ENCODE measurements at regions not wholly inside any gene's neighbourhood (a gene's known extent, or its start where the extent isn't known, plus 50 kb on each side); places are given as distances from the start of the nearest gene placed in this dataset.
"Not testable (repeated sequence)": the region's sequence is repeated elsewhere in the genome, so short reads cannot be mapped to it uniquely, and the experiment has no call there.

- POLR2A ChIA-PET, CTCF ChIA-PET: not testable (repeated sequence)
Observed at GRCh38 chr1:234791615-234792014, 181.6 kb upstream of the IRF2BP2 start.

- CTCF ChIA-PET, POLR2A ChIA-PET: not testable (repeated sequence)
Observed at GRCh38 chr1:234790333-234790732, 180.4 kb upstream of the IRF2BP2 start.

- CTCF ChIA-PET, POLR2A ChIA-PET: not testable (repeated sequence)
Observed at GRCh38 chr1:234787011-234787584, 177.1 kb upstream of the IRF2BP2 start.

DNA sequence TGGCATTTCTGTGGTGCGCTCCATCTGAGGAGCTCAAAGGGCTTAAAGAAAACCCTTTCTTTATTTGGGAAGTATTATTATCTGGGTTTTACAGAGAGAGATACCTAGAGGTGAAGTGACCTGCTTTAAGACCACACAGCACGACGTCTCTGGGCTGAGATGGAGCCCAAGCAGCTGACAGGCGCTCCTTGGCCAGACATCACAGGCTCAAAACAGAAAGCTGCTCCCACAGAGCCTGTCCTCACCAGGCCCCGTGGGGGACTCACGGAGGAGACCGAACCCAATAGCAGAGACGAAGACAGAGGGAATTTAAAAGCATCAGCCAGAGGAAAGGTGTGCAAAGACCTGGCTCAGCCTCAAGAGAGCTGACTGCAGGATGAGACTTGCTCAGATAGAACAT, 175.9 kb upstream of the IRF2BP2 start:
- POLR2A ChIA-PET, CTCF ChIA-PET: not testable (repeated sequence)

GRCh38 chr1:234785471-234785919, 175.5 kb upstream of the IRF2BP2 start:
- CTCF ChIA-PET, POLR2A ChIA-PET: not testable (repeated sequence)

DNA sequence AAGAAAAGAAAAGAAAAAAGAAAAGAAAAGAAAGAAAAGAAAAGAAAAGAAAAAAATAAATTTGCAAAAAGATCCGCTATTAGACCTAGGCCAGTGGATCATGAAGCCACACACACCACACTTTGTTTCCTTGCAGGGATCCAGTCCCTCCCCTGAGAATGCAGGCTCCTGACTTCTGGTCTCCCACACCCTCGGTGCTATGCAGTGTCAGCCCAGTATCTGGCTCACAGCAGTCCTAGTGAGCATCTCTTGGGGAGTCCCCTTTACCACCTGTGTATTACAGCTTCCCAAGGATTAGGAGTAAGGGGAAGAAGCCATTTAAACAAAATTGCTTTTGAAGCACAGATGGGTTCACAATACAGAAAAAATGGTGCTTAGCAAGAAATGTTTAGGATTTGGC, 174.1 kb upstream of the IRF2BP2 start:
- CTCF ChIA-PET, POLR2A ChIA-PET: not testable (repeated sequence)

- ChIA-PET CTCF (no interaction called here), POLR2A (no interaction called here)
Observed at GRCh38 chr1:234782791-234783190, 172.8 kb upstream of the IRF2BP2 start.

GRCh38 chr1:234782105-234782751, 172.2 kb upstream of the IRF2BP2 start:
- CTCF ChIA-PET, result interaction anchor here (1.1 kb wide), 1 partner anchor 146 kb away, joined by 3 read pairs; no protein-coding TSS in a partner anchor
- POLR2A ChIA-PET, result no interaction called here

GRCh38 chr1:234781241-234782065, 171.5 kb upstream of the IRF2BP2 start:
- CTCF ChIA-PET, result interaction anchor here (1.1 kb wide), 1 partner anchor 145 kb away, joined by 3 read pairs; no protein-coding TSS in a partner anchor
- POLR2A ChIA-PET, result no interaction called here

DNA sequence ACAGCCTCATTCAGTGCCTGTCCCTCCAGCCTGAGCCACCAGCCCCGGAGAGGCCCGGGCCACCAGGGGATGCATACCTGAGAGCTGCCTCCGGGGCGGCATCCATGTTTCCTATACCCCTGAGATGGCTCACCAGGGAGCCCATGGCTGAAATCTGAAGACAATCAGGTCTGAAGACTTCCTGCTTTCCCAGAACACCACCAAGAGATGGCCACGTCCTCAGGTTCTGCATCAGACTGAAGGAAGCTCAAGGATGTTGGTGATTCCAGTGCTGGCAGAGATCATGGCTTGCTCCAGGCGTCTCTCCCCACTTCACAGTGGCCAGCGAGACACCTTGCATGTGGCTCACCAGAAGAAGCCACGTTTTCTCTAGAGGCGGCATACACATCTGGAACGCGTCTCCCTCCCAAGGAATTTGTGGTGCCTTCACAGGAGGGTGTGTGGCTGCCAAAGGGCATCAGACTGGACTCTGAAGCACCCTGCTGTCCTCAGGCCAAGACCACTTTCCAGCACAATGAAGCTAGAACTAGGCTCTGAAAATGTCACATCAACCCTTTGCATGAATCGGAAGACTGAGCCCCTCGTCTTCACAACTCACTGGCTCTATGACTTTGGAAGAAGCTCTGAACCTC, 170.7 kb upstream of the IRF2BP2 start:
- POLR2A ChIA-PET, result no interaction called here
- CTCF ChIA-PET, result no interaction called here

- POLR2A ChIA-PET, result no interaction called here
- CTCF ChIA-PET, result no interaction called here
Observed at GRCh38 chr1:234780112-234780511, 170.1 kb upstream of the IRF2BP2 start.

DNA sequence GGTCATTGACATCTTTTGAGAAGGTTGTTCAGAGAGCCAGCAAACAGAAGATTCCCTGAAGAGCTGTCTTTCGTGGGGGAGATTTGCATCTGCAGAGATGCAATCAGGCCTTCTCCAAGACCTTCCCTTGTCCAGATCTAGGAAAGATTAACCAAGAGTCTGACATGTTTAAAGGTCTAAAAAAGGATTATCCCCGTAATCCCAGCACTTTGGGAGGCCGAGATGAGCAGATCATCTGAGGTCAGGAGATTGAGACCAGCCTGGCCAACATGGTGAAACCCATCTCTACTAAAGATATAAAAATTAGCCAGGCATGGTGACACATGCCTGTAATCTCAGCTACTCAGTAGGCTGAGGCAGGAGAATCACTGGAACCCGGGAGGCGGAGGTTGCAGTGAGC, 169.6 kb upstream of the IRF2BP2 start:
- CTCF ChIA-PET, POLR2A ChIA-PET: not testable (repeated sequence)

DNA sequence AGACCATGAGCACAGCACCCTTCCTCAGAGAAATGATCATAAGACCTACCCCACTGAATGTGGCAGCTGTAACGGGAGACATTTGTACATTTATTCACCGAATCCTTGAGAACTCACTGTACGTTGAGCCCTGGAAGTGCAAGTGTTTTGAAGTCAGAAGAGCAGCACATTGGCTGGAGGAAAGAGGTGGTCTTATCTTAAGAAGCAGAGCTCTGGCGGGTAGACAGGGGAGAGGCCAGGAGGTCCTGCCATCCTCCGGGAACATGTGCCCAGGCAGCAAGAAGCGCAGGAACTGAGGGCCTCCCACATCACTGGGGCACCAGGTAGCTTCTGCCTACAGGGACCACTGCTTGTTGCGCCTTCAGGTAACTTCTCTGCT, 169.2 kb upstream of the IRF2BP2 start:
- CTCF ChIA-PET, result no interaction called here
- POLR2A ChIA-PET, result interaction anchor here (0.6 kb wide), 1 partner anchor 167 kb away, joined by 3 read pairs; no protein-coding TSS in a partner anchor

DNA sequence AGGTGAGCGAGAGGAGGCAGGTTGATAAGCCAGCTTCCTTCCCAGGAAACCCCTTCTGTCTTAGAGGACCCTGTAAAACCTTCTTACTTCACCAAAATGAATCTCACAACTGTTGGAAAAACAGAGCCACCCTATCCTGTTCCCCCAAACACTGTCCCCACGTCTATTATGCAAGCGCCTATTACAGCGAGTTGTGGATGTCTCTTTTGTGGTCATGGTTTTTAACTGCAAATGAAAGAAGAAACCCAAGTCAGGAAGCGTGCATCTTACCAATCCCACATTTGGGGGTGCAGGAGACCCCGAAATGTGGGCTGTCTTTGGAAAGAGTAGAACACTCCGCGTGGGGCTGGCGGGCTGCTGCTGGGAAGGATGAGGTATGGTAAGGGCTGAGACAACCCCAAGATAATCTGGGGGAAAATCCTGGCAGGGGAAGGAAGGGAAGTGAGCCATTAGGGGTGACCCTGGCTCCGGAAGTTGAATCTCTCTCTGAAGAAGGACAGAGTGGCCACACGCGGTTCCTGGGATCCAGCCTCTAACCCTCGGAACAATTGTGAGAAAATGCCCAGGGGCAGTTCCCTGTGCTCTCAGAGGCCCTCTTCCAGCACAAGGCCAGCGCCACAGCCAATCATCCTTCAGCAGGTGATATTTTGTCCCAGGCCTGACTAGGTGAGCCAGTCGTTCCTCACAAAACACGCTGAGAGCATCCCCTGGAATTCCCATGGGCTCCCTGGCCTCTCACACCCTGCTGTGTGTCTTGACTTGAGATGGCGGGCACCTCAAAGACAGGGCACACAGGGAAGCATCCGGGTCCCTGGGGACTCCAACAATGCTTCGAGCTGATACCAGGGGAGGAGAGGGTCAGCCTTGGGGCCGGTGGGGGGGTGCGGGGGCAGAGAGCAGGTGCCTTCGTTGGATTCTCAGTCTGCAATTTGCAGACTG, 168.5 kb upstream of the IRF2BP2 start:
- ChIA-PET POLR2A (interaction anchor here (0.6 kb wide), 1 partner anchor 166 kb away, joined by 3 read pairs; no protein-coding TSS in a partner anchor), CTCF (no interaction called here)

- CTCF ChIA-PET, result no interaction called here
- POLR2A ChIA-PET, result no interaction called here
Observed at GRCh38 chr1:234777856-234778220, 167.9 kb upstream of the IRF2BP2 start.

DNA sequence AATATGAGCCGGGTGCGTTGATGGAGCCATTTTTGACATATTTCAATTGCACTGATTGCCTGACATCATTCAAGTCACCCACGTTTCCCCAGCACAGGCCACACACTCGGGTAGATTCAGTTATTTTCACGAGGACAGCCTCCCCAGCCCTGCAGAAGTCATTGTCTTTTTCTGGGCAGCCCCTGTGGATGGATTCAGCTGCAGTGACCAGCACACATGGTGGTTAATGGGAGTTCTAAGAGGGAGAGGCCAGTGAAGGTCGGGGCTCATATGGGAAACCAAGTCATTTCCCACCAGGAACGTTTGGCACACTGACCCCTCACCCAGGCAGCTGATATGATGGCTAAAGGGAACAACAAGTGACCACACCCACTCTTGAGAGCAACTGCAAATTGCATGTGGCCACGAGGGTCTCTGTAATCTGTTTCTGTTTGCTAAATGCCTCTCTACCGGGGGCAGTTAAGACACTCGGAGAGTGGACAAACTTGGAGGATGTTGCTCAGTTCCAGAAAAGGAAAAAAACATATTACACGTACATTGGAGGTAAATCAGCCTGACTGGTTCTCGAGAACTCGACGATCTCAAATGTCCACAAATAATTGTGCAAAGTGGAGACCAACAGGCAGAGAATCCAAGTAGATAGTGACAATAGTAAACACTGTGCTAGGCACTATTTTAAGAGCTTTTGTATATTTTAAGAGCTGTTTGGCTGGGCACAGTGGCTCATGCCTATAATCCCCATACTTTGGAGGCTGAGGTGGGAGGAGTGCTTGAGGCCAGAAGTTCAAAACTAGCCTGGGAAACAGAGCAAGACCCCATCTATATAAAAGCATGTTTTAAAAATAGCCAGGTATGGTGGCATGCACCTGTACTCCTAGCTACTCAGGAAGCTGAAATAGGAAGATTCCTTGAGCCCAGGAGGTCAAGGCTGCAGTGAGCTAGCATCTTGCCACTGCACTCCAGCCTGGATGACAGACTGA, 167.2 kb upstream of the IRF2BP2 start:
- ChIA-PET CTCF (interaction anchor here (0.8 kb wide), 1 partner anchor 57 kb away, joined by 3 read pairs; no protein-coding TSS in a partner anchor), POLR2A (interaction anchor here (1.1 kb wide), 1 partner anchor 235 kb away, joined by 3 read pairs; no protein-coding TSS in a partner anchor)

DNA sequence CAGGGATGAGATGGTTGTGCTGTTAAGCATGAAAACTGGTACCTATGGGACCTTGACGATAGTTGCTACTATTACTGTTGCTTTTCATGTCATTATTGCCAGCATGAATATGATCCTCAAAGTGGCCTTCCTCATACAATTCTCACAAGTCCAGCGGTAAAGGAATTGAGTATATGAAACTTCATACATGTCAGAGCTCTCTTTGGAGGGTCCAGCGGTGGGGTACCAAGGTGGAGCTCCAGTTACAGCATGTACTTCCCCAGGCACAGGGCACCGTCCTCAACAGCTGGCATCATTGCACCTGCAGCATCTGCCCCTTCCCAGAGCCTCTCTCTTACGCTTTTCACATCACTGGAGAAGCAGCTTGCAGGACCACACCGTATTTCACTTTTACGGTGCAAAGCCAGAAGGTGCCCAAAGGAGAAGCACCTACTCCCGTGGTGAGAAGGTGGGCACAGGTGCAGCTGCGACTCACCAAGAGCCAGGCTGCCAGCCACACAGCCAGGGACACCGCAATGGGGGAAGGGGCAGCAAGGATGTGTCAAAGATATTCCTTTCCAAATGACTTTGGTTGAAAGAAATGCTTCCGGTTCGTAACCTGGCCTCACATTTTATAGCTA, 166.4 kb upstream of the IRF2BP2 start:
- CTCF ChIA-PET, result interaction anchor here (0.5 to 1.4 kb wide), 4 partner anchors 58 to 307 kb away, joined by 3 read pairs; no protein-coding TSS in a partner anchor
- POLR2A ChIA-PET, result interaction anchor here (1.1 kb wide), 1 partner anchor 236 kb away, joined by 3 read pairs; no protein-coding TSS in a partner anchor

All from activated CD8-positive, alpha-beta memory T cell treated with anti-CD3 and anti-CD28 coated beads for 36 hours (primary cell).